AG04450 (cell line): ENCODE measurements at regions not wholly inside any gene's neighbourhood (a gene's known extent, or its start where the extent isn't known, plus 50 kb on each side); places are given as distances from the start of the nearest gene placed in this dataset.

Source experiments
- CTCF ChIA-PET: fragments of 300-600, 350-600 bp; formaldehyde crosslinking; extraction: SDS; loops from one replicate; lab custom pipeline; 2022; ENCODE audit warnings: antibody characterized with exemption, inconsistent platforms; lab: Charles Lee
- POLR2A ChIA-PET: fragments of 350-600 bp; formaldehyde crosslinking; extraction: SDS; loops from one replicate; lab custom pipeline; 2021; ENCODE audit warnings: antibody characterized with exemption, inconsistent platforms; lab: Yijun Ruan, JAX
- DNase-seq: peaks from one replicate; pipeline ENCODE4 v3.0.0-alpha.2; 2011; ENCODE audit warnings: low read depth, low spot score
- H3K27ac ChIP-seq: one replicate; pipeline ENCODE4 v1.5.1; 2012; ENCODE audit warnings: low read depth, low read length, control low read depth
- H3K27me3 ChIP-seq: one replicate; pipeline ENCODE4 v1.6.0; 2012; ENCODE audit warnings: low read length; ENCODE audit not compliant: control insufficient read depth, insufficient read depth
- H3K4me3 ChIP-seq: 2 replicates; pipeline ENCODE4 v1.5.1; 2011; ENCODE audit warnings: mild to moderate bottlenecking, low read depth, low read length, control low read depth
- H3K9me3 ChIP-seq: 2 replicates; pipeline ENCODE4 v1.5.1; 2012; ENCODE audit warnings: low read length; ENCODE audit not compliant: control insufficient read depth, insufficient read depth
- TF ChIP-seq, protein P1 (sequence below): IDR thresholded peaks from 2 replicates; pipeline ENCODE4 v1.5.1; 2011; ENCODE audit warnings: low read depth, low read length, control low read depth, inconsistent platforms

GRCh38 chr4:124079174-124079780 lies 633.3 kb downstream of the ANKRD50 start:
- ChIA-PET CTCF (no interaction called here), POLR2A (no interaction called here)
- no peak overlapping the region for H3K27ac ChIP-seq
- H3K4me3 ChIP-seq, result no peak overlapping the region
- TF ChIP-seq, protein P1, sequence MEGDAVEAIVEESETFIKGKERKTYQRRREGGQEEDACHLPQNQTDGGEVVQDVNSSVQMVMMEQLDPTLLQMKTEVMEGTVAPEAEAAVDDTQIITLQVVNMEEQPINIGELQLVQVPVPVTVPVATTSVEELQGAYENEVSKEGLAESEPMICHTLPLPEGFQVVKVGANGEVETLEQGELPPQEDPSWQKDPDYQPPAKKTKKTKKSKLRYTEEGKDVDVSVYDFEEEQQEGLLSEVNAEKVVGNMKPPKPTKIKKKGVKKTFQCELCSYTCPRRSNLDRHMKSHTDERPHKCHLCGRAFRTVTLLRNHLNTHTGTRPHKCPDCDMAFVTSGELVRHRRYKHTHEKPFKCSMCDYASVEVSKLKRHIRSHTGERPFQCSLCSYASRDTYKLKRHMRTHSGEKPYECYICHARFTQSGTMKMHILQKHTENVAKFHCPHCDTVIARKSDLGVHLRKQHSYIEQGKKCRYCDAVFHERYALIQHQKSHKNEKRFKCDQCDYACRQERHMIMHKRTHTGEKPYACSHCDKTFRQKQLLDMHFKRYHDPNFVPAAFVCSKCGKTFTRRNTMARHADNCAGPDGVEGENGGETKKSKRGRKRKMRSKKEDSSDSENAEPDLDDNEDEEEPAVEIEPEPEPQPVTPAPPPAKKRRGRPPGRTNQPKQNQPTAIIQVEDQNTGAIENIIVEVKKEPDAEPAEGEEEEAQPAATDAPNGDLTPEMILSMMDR, result no peak
- no peaks in the 10 kb centered on the region for H3K27me3 ChIP-seq
- no peaks in the 10 kb centered on the region for H3K9me3 ChIP-seq
- no peak for DNase-seq

DNA sequence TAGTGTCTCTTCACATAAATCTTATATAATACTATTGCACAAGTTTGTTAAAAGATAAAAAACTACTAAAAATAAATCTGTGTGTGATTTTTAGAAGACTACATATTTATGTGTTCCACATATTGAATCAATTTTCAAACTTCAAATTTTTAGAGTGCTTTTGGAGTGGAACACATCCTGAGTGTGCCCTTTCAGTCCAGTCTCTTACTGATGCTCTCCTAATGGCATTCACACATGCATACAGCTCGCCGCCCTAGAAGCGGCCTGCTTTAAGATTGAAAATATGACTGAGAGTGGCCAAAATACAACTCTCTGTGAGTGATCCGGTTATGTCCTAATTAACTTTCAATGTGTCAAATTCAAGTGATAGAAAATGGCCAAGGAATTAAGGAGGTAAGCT lies 628.8 kb downstream of the ANKRD50 start:
- Histone ChIP-seq H3K9me3 (no peaks in the 10 kb centered on the region), H3K4me3 (no peak overlapping the region), H3K27me3 (no peaks in the 10 kb centered on the region), H3K27ac (no peak overlapping the region)
- POLR2A ChIA-PET, result no interaction called here
- CTCF ChIA-PET, result no interaction called here
- no peak for DNase-seq
- TF ChIP-seq, protein P1, result no peak

- ChIA-PET CTCF (interaction anchor here (0.7 to 1.4 kb wide), 2 partner anchors 15 to 494 kb away, joined by 3 to 4 read pairs; no protein-coding TSS in a partner anchor), POLR2A (no interaction called here)
- Histone ChIP-seq H3K9me3 (no peaks in the 10 kb centered on the region), H3K4me3 (no peak overlapping the region), H3K27me3 (no peaks in the 10 kb centered on the region), H3K27ac (no peak overlapping the region)
- no peak for DNase-seq
- TF ChIP-seq, protein P1, result no peak
Observed at GRCh38 chr4:124085561-124086180, 626.9 kb downstream of the ANKRD50 start.

DNA sequence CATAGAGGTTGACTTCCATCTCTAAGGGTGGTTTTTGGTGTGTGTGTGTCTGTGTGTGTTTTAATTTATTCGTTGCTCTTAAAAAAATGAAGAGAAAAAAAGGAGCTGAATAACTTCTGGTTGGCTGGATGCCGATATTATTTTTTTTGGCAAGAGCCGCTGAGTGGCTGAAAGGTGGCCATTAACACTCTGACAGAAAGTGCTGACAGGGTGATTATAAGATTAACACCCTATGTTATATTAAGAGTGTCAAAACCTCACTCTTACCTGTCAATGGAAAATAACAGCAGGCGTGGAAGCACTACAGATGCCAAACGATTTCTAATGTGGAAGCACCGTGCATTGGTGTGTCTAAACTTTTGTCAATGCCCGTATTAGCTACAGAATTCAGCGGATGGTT lies 622.5 kb downstream of the ANKRD50 start:
- ChIA-PET POLR2A (no interaction called here), CTCF (interaction anchor here (1.4 kb wide), 1 partner anchor 21 kb away, joined by 3 read pairs; no protein-coding TSS in a partner anchor)
- TF ChIP-seq, protein P1, result no peak
- no peak overlapping the region for H3K4me3 ChIP-seq
- no peaks in the 10 kb centered on the region for H3K27me3 ChIP-seq
- no peak overlapping the region for H3K27ac ChIP-seq
- DNase-seq, result no peak
- no peaks in the 10 kb centered on the region for H3K9me3 ChIP-seq

DNA sequence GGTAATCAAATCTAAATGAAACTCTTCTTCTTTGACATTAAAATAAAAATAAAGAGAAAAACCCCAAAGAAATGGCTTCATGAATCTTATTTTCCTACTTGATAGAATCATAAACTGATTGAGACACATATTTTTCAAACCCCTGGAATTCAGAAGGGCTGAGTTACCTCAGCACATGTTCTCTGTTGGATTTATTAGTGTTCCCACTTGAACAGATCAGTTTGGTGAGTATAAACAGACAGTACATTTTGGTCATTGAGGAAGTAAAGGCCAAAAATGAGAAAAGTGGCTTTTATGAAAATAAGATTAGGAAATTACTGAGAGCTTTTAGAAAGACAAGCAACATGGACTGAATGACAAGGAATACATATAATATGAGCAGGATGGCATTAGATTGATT lies 620.4 kb downstream of the ANKRD50 start:
- TF ChIP-seq, protein P1, result no peak
- H3K9me3 ChIP-seq, result no peaks in the 10 kb centered on the region
- H3K27ac ChIP-seq, result no peak overlapping the region
- ChIA-PET POLR2A (no interaction called here), CTCF (no interaction called here)
- no peak overlapping the region for H3K4me3 ChIP-seq
- no peak for DNase-seq
- no peaks in the 10 kb centered on the region for H3K27me3 ChIP-seq
